ENCODE measurements at regions not wholly inside any gene's neighbourhood (a gene's known extent, or its start where the extent isn't known, plus 50 kb on each side); places are given as distances from the start of the nearest gene placed in this dataset.

GRCh38 chr20:39479196-39479810 lies 517.2 kb downstream of the DHX35 start:
- ATAC-seq: no peak
- DNase-seq: no peak

- ATAC-seq: no peak
- DNase-seq: no peak
Observed at GRCh38 chr20:39474879-39475278, 512.7 kb downstream of the DHX35 start.

GRCh38 chr20:39473536-39473935 lies 511.4 kb downstream of the DHX35 start:
- ATAC-seq (no peak), DNase-seq (no peak)

- ATAC-seq (no peak), DNase-seq (no peak)
Observed at GRCh38 chr20:39468703-39469102, 506.6 kb downstream of the DHX35 start.

GRCh38 chr20:39464238-39464637 lies 502.1 kb downstream of the DHX35 start:
- no peak for DNase-seq
- no peak for ATAC-seq

GRCh38 chr20:39462416-39462945 lies 500.3 kb downstream of the DHX35 start:
- ATAC-seq (no peak), DNase-seq (no peak)

- DNase-seq: no peak
- ATAC-seq: no peak
Observed at GRCh38 chr20:39458452-39458851, 496.3 kb downstream of the DHX35 start.

GRCh38 chr20:39453890-39454289 lies 491.7 kb downstream of the DHX35 start:
- DNase-seq (no peak), ATAC-seq (no peak)

GRCh38 chr20:39452583-39453340 lies 490.6 kb downstream of the DHX35 start:
- ATAC-seq (no peak), DNase-seq (no peak)

- ATAC-seq (no peak), DNase-seq (no peak)
Observed at GRCh38 chr20:39451386-39451785, 489.2 kb downstream of the DHX35 start.

GRCh38 chr20:39446397-39446796 lies 484.3 kb downstream of the DHX35 start:
- no peak for ATAC-seq

GRCh38 chr20:39445095-39445494 lies 483.0 kb downstream of the DHX35 start:
- no peak for DNase-seq
- no peak for ATAC-seq

More at GRCh38 chr20:39446397-39446796, 484.3 kb downstream of the DHX35 start:
- no peak for DNase-seq

GRCh38 chr20:39433466-39433865 lies 471.3 kb downstream of the DHX35 start:
- no peak for DNase-seq
- ATAC-seq: no peak

GRCh38 chr20:39431091-39431880 lies 469.1 kb downstream of the DHX35 start:
- no peak for DNase-seq
- ATAC-seq: no peak

- DNase-seq (no peak), ATAC-seq (no peak)
Observed at GRCh38 chr20:39429726-39430125, 467.6 kb downstream of the DHX35 start.

GRCh38 chr20:39424962-39425678 lies 463.0 kb downstream of the DHX35 start:
- ATAC-seq (no peak), DNase-seq (no peak)

- DNase-seq: no peak
- no peak for ATAC-seq
Observed at GRCh38 chr20:39421571-39422105, 459.5 kb downstream of the DHX35 start.

GRCh38 chr20:39412091-39412490 lies 449.9 kb downstream of the DHX35 start:
- DNase-seq (no peak), ATAC-seq (no peak)

- ATAC-seq: no peak
- no peak for DNase-seq
Observed at GRCh38 chr20:39399463-39399862, 437.3 kb downstream of the DHX35 start.

GRCh38 chr20:39398656-39399055 lies 436.5 kb downstream of the DHX35 start:
- DNase-seq (no peak), ATAC-seq (no peak)

- ATAC-seq: no peak
- no peak for DNase-seq
Observed at GRCh38 chr20:39397646-39398045, 435.5 kb downstream of the DHX35 start.
